IPS-11a (cell line): ENCODE measurements at regions not wholly inside any gene's neighbourhood (a gene's known extent, or its start where the extent isn't known, plus 50 kb on each side); places are given as distances from the start of the nearest gene placed in this dataset.
A peak's percentile ranks its signal among the peaks of the same experiment; 100 is the strongest.

Source experiments
- H3K4me3 ChIP-seq: one replicate; pipeline ENCODE4 v1.5.1; 2013; ENCODE audit warnings: low read depth, low read length, control low read depth

GRCh38 chr1:59138402-59138801 lies 158.5 kb upstream of the FGGY start:
- H3K4me3 ChIP-seq, result no peak overlapping the region

- H3K4me3 ChIP-seq, result no peak overlapping the region
These were observed 157.5 kb upstream of the FGGY start for GRCh38 chr1:59139396-59139795.

GRCh38 chr1:59141267-59141863 lies 155.5 kb upstream of the FGGY start:
- no peak overlapping the region for H3K4me3 ChIP-seq

- no peak overlapping the region for H3K4me3 ChIP-seq
These were observed 154.4 kb upstream of the FGGY start for GRCh38 chr1:59142311-59143132.

GRCh38 chr1:59143133-59143487 lies 153.8 kb upstream of the FGGY start:
- H3K4me3 ChIP-seq, result no peak overlapping the region

GRCh38 chr1:59143811-59144210 lies 153.1 kb upstream of the FGGY start:
- H3K4me3 ChIP-seq, result no peak overlapping the region

GRCh38 chr1:59144959-59145358 lies 151.9 kb upstream of the FGGY start:
- H3K4me3 ChIP-seq, result no peak overlapping the region

GRCh38 chr1:59146056-59146455 lies 150.8 kb upstream of the FGGY start:
- no peak overlapping the region for H3K4me3 ChIP-seq

- peak overlapping the region; percentile 20 for H3K4me3 ChIP-seq
These were observed 150.1 kb upstream of the FGGY start for GRCh38 chr1:59146651-59147358.

- no peak overlapping the region for H3K4me3 ChIP-seq
These were observed 147.5 kb upstream of the FGGY start for GRCh38 chr1:59149435-59149834.

- no peak overlapping the region for H3K4me3 ChIP-seq
These were observed 146.1 kb upstream of the FGGY start for GRCh38 chr1:59150577-59151386.

GRCh38 chr1:59151387-59151761 lies 145.5 kb upstream of the FGGY start:
- no peak overlapping the region for H3K4me3 ChIP-seq

GRCh38 chr1:59151860-59152259 lies 145.0 kb upstream of the FGGY start:
- no peak overlapping the region for H3K4me3 ChIP-seq

GRCh38 chr1:59152511-59152910 lies 144.4 kb upstream of the FGGY start:
- no peak overlapping the region for H3K4me3 ChIP-seq

GRCh38 chr1:59154401-59154800 lies 142.5 kb upstream of the FGGY start:
- no peak overlapping the region for H3K4me3 ChIP-seq

GRCh38 chr1:59155351-59155750 lies 141.5 kb upstream of the FGGY start:
- no peak overlapping the region for H3K4me3 ChIP-seq

- no peak overlapping the region for H3K4me3 ChIP-seq
These were observed 140.8 kb upstream of the FGGY start for GRCh38 chr1:59156051-59156450.

- no peak overlapping the region for H3K4me3 ChIP-seq
These were observed 140.2 kb upstream of the FGGY start for GRCh38 chr1:59156526-59157199.

- no peak overlapping the region for H3K4me3 ChIP-seq
These were observed 138.6 kb upstream of the FGGY start for GRCh38 chr1:59158321-59158720.

GRCh38 chr1:59159557-59160203 lies 137.2 kb upstream of the FGGY start:
- no peak overlapping the region for H3K4me3 ChIP-seq
